Fibroblast of villous mesenchyme (primary cell): ENCODE measurements at regions not wholly inside any gene's neighbourhood (a gene's known extent, or its start where the extent isn't known, plus 50 kb on each side); places are given as distances from the start of the nearest gene placed in this dataset.

Experiments used
- DNase-seq: peaks from one replicate; pipeline ENCODE4 v3.0.0-alpha.2; 2010; ENCODE audit warnings: low read depth
- H3K4me3 ChIP-seq: 2 replicates; pipeline ENCODE4 v1.5.1; 2011; ENCODE audit warnings: low read depth, mild to moderate bottlenecking, low read length
- CTCF ChIP-seq: IDR thresholded peaks from 2 replicates; pipeline ENCODE4 v1.5.1; 2012; ENCODE audit warnings: low read depth, mild to moderate bottlenecking, low read length; ENCODE audit not compliant: insufficient read depth

GRCh38 chr2:35858216-35858615, 497.4 kb upstream of the CRIM1 start:
- no peak for DNase-seq
- no peak overlapping the region for H3K4me3 ChIP-seq
- TF ChIP-seq CTCF = no peak

GRCh38 chr2:35857498-35857897, 498.1 kb upstream of the CRIM1 start:
- no peak for DNase-seq
- TF ChIP-seq CTCF = no peak
- no peak overlapping the region for H3K4me3 ChIP-seq

- no peak for DNase-seq
- H3K4me3 ChIP-seq = no peak overlapping the region
- TF ChIP-seq CTCF = no peak
Measured at GRCh38 chr2:35831385-35831784, 524.2 kb upstream of the CRIM1 start.

- TF ChIP-seq CTCF = no peak
- H3K4me3 ChIP-seq = no peak overlapping the region
- no peak for DNase-seq
Measured at GRCh38 chr2:35830833-35831232, 524.7 kb upstream of the CRIM1 start.

GRCh38 chr2:35827086-35827485, 528.5 kb upstream of the CRIM1 start:
- no peak overlapping the region for H3K4me3 ChIP-seq
- DNase-seq = no peak
- TF ChIP-seq CTCF = no peak

DNA sequence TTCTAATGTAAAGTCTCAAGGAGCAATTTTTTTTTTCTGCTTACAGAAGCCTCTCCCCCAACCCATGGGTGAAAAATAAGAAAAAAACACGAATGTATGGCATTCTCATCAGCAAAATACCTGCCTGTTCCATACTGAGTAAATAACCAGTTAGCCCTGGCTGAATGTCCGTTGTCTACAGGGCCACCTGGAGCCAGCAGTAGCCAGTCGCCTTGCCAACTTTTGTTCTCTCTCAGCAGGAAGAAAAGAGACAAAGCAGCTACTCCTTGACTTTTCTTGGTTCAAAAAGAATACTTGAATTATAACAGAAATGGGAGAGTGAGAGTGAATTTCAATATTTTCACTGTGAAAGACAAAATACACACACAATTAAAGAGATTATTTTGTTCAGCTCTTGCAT, 532.9 kb upstream of the CRIM1 start:
- DNase-seq = no peak
- no peak for TF ChIP-seq CTCF
- H3K4me3 ChIP-seq = no peak overlapping the region

DNA sequence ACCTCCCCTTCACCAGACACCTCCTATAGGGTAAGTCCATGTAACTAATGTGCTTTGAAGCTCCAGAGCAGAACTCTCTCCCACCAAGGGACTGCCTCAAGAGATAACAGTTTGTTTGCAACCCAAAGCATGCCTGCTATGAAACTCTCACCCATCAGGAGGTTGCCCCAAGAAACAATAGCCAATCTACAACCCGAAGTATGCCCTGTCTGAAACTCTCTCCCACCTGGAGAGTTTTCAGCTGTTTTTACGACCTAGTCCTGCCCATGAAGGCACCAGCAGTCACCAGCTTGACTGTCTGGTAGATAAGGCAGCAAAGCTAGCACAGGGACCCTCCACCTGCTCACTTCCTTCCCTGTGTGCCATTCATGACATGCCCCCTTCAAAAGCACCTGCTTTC, 533.9 kb upstream of the CRIM1 start:
- DNase-seq = no peak
- no peak overlapping the region for H3K4me3 ChIP-seq
- TF ChIP-seq CTCF = no peak
